Astrocyte of the spinal cord (primary cell): ENCODE measurements at regions not wholly inside any gene's neighbourhood (a gene's known extent, or its start where the extent isn't known, plus 50 kb on each side); places are given as distances from the start of the nearest gene placed in this dataset.

Experiments used
- DNase-seq: peaks from one replicate; pipeline ENCODE4 v3.0.0; 2011; ENCODE audit warnings: low read depth, low spot score
- H3K4me3 ChIP-seq: 2 replicates; pipeline ENCODE4 v1.5.1; 2011; ENCODE audit warnings: low read depth, mild to moderate bottlenecking, low read length, moderate library complexity
- CTCF ChIP-seq: IDR thresholded peaks from 2 replicates; pipeline ENCODE4 v1.5.1; 2012; ENCODE audit warnings: low read depth, mild to moderate bottlenecking, low read length, inconsistent platforms
- in situ Hi-C: cut with HindIII; loops from 2 replicates; pipeline ENCODE4 v1.10.0; 2017; ENCODE audit warnings: low sequenced_read_pairs

- in situ Hi-C loops: no loop called here
- H3K4me3 ChIP-seq: no peak overlapping the region
- no peak for DNase-seq
- TF ChIP-seq CTCF: no peak
Observed at GRCh38 chr7:68244389-68244788, 1247.8 kb downstream of the TYW1 start.

- no peak for DNase-seq
- no peak for TF ChIP-seq CTCF
Observed at GRCh38 chr7:68245688-68246087, 1249.1 kb downstream of the TYW1 start.

GRCh38 chr7:68246189-68246633 lies 1249.6 kb downstream of the TYW1 start:
- in situ Hi-C loops: no loop called here
- no peak for TF ChIP-seq CTCF
- no peak for DNase-seq
- no peak overlapping the region for H3K4me3 ChIP-seq

More at GRCh38 chr7:68245688-68246087, 1249.1 kb downstream of the TYW1 start:
- in situ Hi-C loops: no loop called here
- no peak overlapping the region for H3K4me3 ChIP-seq

- TF ChIP-seq CTCF: no peak
- no peak overlapping the region for H3K4me3 ChIP-seq
- in situ Hi-C loops: no loop called here
- no peak for DNase-seq
Observed at GRCh38 chr7:68247126-68247525, 1250.5 kb downstream of the TYW1 start.

- no peak overlapping the region for H3K4me3 ChIP-seq
- in situ Hi-C loops: no loop called here
- DNase-seq: no peak
- no peak for TF ChIP-seq CTCF
Observed at GRCh38 chr7:68247571-68247970, 1250.9 kb downstream of the TYW1 start.

GRCh38 chr7:68248973-68249372 lies 1252.3 kb downstream of the TYW1 start:
- in situ Hi-C loops: no loop called here
- no peak overlapping the region for H3K4me3 ChIP-seq
- no peak for DNase-seq
- no peak for TF ChIP-seq CTCF

GRCh38 chr7:68249611-68250010 lies 1253.0 kb downstream of the TYW1 start:
- TF ChIP-seq CTCF: no peak
- in situ Hi-C loops: no loop called here
- H3K4me3 ChIP-seq: no peak overlapping the region
- DNase-seq: no peak
